ENCODE measurements at regions not wholly inside any gene's neighbourhood (a gene's known extent, or its start where the extent isn't known, plus 50 kb on each side); places are given as distances from the start of the nearest gene placed in this dataset.
A peak's percentile ranks its signal among the peaks of the same experiment; 100 is the strongest.
"Not testable (repeated sequence)": the region's sequence is repeated elsewhere in the genome, so short reads cannot be mapped to it uniquely, and the experiment has no call there.

DNA sequence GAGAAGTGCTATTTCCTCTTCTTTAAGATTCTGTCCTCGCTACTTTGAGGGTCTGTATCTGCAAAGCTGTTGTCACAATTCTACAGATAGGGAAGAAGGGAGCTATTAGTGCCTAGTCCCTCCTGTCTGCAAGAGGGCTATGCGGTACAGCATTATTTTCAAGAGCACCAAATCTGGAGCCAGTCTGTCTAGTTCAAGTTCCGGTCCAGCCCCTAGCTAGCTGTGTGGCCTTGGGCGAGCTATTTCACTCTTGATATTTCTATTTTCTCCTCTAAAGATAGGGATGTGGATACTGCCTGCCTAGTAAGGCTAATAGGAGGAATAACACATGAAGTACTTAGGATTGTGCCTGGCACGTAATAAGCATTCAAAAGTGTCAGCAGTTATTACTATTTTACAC, 272.4 kb downstream of the KCNE4 start (continued):
- TF ChIP-seq ZNF430 (CRISPR knock-in tag; IDR thresholded peaks at IDR 0.05), result no peak

DNA sequence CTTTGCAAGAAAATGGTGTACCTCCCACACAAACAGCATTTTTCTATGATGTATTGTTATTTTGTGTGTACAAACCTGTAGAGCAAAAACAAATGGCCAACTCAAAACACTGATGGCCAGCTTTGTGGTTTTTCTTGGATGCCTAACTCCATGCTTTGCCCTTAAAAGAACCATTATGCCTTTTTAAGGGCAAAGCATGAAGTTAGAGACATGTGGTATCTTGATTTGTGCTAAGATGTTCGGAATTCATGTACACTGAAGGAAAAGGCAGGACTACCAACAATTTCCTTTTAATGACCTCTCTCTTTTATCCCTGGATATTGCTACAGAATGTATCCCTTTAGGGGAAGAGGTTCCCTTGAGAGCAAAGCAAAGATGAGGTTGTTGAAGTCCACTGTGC, 273.6 kb downstream of the SCG2 start:
- H3K36me3 ChIP-seq (replicated peaks in 1 of 2; ENCODE audit: control insufficient read depth in 1 of 2, insufficient read depth in 2 of 2, low read length in 2 of 2), result no peaks in the 10 kb centered on the region
- no peaks in the 10 kb centered on the region for H3K4me1 ChIP-seq (ENCODE audit: insufficient read depth, low read length)
- ChIA-PET CTCF (ENCODE audit: low intra/inter-chr PET ratio, low total read pairs) (no interaction called here), POLR2A (no interaction called here)
- intact Hi-C loops (cut with micrococcal nuclease; ENCODE audit: unreplicated experiment) (no loop called here), in situ Hi-C loops (cut with HindIII; ENCODE audit: extremely low pct_ligation_motif_present, low pct_unique_long_range_greater_than_20kb) (no loop called here)
- no peak overlapping the region for H3K9ac ChIP-seq (ENCODE audit: insufficient read depth, low read depth, low read length)
- no peak overlapping the region for H3K4me3 ChIP-seq (replicated peaks in 1 of 3; ENCODE audit: insufficient read depth in 1 of 3, low read depth in 2 of 3, low read length in 3 of 3)
- H3K9me3 ChIP-seq (ENCODE audit: low read length), result no peaks in the 10 kb centered on the region
- H3K27me3 ChIP-seq (ENCODE audit: control insufficient read depth in 1 of 2, insufficient read depth in 2 of 2, low read length in 2 of 2), result peaks cover 0 to 4% of the 10 kb centered on the region in 2 experiments; a peak in 1 of 5 replicates
- ATAC-seq (no peak), FAIRE-seq (no peak), DNase-seq (ENCODE audit: low spot score) (no peak)
- no peaks in the 10 kb centered on the region for H4K20me1 ChIP-seq (ENCODE audit: insufficient read depth, low read length)
- no TSS peak for BruUV-seq (replicated peaks)
- no peak overlapping the region for H3K27ac ChIP-seq (ENCODE audit: extremely low read length, insufficient read depth, low read length)
- H3K79me2 ChIP-seq (ENCODE audit: insufficient read depth, low read length), result no peaks in the 10 kb centered on the region
- no peak overlapping the region for H2AFZ ChIP-seq (ENCODE audit: low read length)
- no peak for TF ChIP-seq ZNF333 (CRISPR knock-in tag; IDR thresholded peaks at IDR 0.05; ENCODE audit: borderline replicate concordance)
- no peak for TF ChIP-seq ZNF251 (CRISPR knock-in tag; IDR thresholded peaks at IDR 0.05)
- TF ChIP-seq NFYC (CRISPR knock-in tag; IDR thresholded peaks at IDR 0.05), result no peak
- no peak for TF ChIP-seq NR3C1 (CRISPR knock-in tag; IDR thresholded peaks at IDR 0.05)
- no peak overlapping the region for H3K4me2 ChIP-seq (ENCODE audit: low read depth, low read length)
- 0% methylated on average over 1 of the region's 1 CpG for WGBS (ENCODE audit: low lambda C conversion rate)

DNA sequence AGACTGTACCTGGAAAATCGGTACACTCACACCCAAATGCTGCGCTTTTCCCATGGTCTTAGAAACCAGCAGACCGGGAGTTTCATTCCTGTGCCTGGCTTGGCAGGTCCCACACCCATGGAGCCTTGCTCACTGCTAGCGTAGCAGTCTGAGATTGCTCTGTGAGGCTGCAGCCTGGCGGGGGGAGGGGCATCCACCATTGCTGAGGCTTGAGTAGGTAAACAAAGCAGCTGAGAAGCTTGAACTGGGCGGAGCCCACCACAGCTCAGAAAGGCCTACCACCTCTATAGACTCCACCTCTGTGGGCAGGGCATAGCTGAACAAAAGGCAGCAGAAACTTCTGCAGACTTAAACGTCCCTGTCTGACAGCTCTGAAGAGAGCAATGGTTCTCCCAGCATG, 271.4 kb downstream of the SCG2 start:
- WGBS (ENCODE audit: low lambda C conversion rate), result 8% methylated on average over 2 of the region's 7 CpGs
- in situ Hi-C loops (cut with HindIII; ENCODE audit: extremely low pct_ligation_motif_present, low pct_unique_long_range_greater_than_20kb), result not testable (repeated sequence)

More for the DNA sequence above, 271.4 kb downstream of the SCG2 start:
- intact Hi-C loops (cut with micrococcal nuclease; ENCODE audit: unreplicated experiment); BruUV-seq (replicated peaks); H4K20me1 ChIP-seq (ENCODE audit: insufficient read depth, low read length); H3K9ac ChIP-seq (ENCODE audit: insufficient read depth, low read depth, low read length); ATAC-seq; H3K79me2 ChIP-seq (ENCODE audit: insufficient read depth, low read length); H3K4me3 ChIP-seq (replicated peaks in 1 of 3; ENCODE audit: insufficient read depth in 1 of 3, low read depth in 2 of 3, low read length in 3 of 3); H3K27me3 ChIP-seq (ENCODE audit: control insufficient read depth in 1 of 2, insufficient read depth in 2 of 2, low read length in 2 of 2); H3K9me3 ChIP-seq (ENCODE audit: low read length); POLR2A ChIA-PET; H3K36me3 ChIP-seq (replicated peaks in 1 of 2; ENCODE audit: control insufficient read depth in 1 of 2, insufficient read depth in 2 of 2, low read length in 2 of 2); H2AFZ ChIP-seq (ENCODE audit: low read length); CTCF ChIA-PET (ENCODE audit: low intra/inter-chr PET ratio, low total read pairs); H3K4me1 ChIP-seq (ENCODE audit: insufficient read depth, low read length); FAIRE-seq; H3K27ac ChIP-seq (ENCODE audit: extremely low read length, insufficient read depth, low read length); TF ChIP-seq FOXA1 (IDR thresholded peaks at IDR 0.05): not testable (repeated sequence)
- peak; percentile 7 for DNase-seq (ENCODE audit: low spot score)
- TF ChIP-seq FOXA1 (CRISPR knock-in tag; IDR thresholded peaks at IDR 0.05), result 0 out of 2 replicates have a peak, but pooled peaks have one; percentile 20
- TF ChIP-seq ZNF281 (CRISPR knock-in tag; IDR thresholded peaks at IDR 0.05; ENCODE audit: borderline replicate concordance), result peak; percentile 26; the same call in 1 of the 2 replicates
- 0 out of 2 replicates have a peak overlapping the region, but pooled peaks have one; percentile 18 for H3K4me2 ChIP-seq (ENCODE audit: low read depth, low read length)

All from HepG2 (cell line).